Keratinocyte (primary cell): ENCODE measurements at regions not wholly inside any gene's neighbourhood (a gene's known extent, or its start where the extent isn't known, plus 50 kb on each side); places are given as distances from the start of the nearest gene placed in this dataset.

Experiments
- CTCF ChIP-seq, 3 experiments: IDR thresholded peaks in 1 of 3; conservative IDR thresholded peaks in 1 of 3; optimal IDR thresholded peaks in 1 of 3; 2 replicates in 2 of 3; 3 replicates in 1 of 3; pipeline versions ENCODE3 to v1.5.1; 2011; ENCODE audit warnings: low read length in 3 of 3, mild to moderate bottlenecking in 3 of 3, moderate library complexity in 2 of 3, control low read depth in 1 of 3, inconsistent platforms in 1 of 3; ENCODE audit not compliant: insufficient read depth in 2 of 3; ENCODE audit errors: extremely low read depth in 1 of 3
- EZH2 ChIP-seq: IDR thresholded peaks from one replicate; pipeline ENCODE4 v1.6.1; 2012; ENCODE audit warnings: inconsistent platforms, mild to moderate bottlenecking, low read length, moderate library complexity

GRCh38 chr11:109197656-109198055, 224.3 kb upstream of the C11orf87 start:
- TF ChIP-seq CTCF (optimal IDR thresholded peaks at IDR 0.05 in 1 of 3, IDR thresholded peaks at IDR 0.05 in 1 of 3, conservative IDR thresholded peaks at IDR 0.05 in 1 of 3; ENCODE audit: extremely low read depth in 1 of 3, insufficient read depth in 2 of 3, low read length in 3 of 3) (no peak), EZH2 (no peak)
